IMR-90 (cell line): ENCODE measurements at regions not wholly inside any gene's neighbourhood (a gene's known extent, or its start where the extent isn't known, plus 50 kb on each side); places are given as distances from the start of the nearest gene placed in this dataset.

Experiments
- ATAC-seq: fragments of 200-7000 bp; cut with Tn5 transposase; 2 replicates; pipeline ENCODE4 v1.9.1; 2020; ENCODE audit warnings: low read depth, mild to moderate bottlenecking, moderate library complexity
- BruUV-seq: library from RNA; stranded (reverse); fragments of 400-500 nt; replicated peaks from 2 replicates; lab custom pipeline; 2021; lab: Mats Ljungman, UMichigan
- CTCF ChIA-PET: fragments of 300-600 bp; formaldehyde crosslinking; extraction: SDS; loops from one replicate; lab custom pipeline; 2021; ENCODE audit warnings: antibody characterized with exemption; lab: Yijun Ruan, JAX
- POLR2A ChIA-PET: fragments of 300-600 bp; sonication (Branson Sonifier 250); formaldehyde crosslinking; loops from one replicate; lab custom pipeline; 2022; ENCODE audit warnings: antibody characterized with exemption; ENCODE audit not compliant: unreplicated experiment; lab: Charles Lee
- DNase-seq: peaks from one replicate; pipeline ENCODE4 v3.0.0; 2013
- H2AFZ ChIP-seq: replicated peaks from 2 replicates; pipeline ENCODE3; 2013; ENCODE audit warnings: low read length, mild to moderate bottlenecking; ENCODE audit not compliant: poor library complexity
- H2AK5ac ChIP-seq: 2 replicates; pipeline ENCODE4 v1.6.1; 2013; ENCODE audit warnings: low read depth, low read length, inconsistent platforms
- H2AK9ac ChIP-seq: replicated peaks from 2 replicates; pipeline ENCODE3; 2013; ENCODE audit warnings: mild to moderate bottlenecking, low read depth, low read length, moderate library complexity; ENCODE audit not compliant: poor library complexity
- H2BK120ac ChIP-seq: 2 replicates; pipeline ENCODE4 v1.6.1; 2013; ENCODE audit warnings: low read depth, low read length, inconsistent platforms
- H2BK15ac ChIP-seq: 3 replicates; pipeline ENCODE4 v1.6.1; 2013; ENCODE audit warnings: low read depth, low read length, inconsistent platforms
- H2BK20ac ChIP-seq: 2 replicates; pipeline ENCODE4 v1.6.1; 2013; ENCODE audit warnings: low read depth, mild to moderate bottlenecking, inconsistent platforms, low read length, moderate library complexity
- H2BK5ac ChIP-seq: 2 replicates; pipeline ENCODE4 v1.6.1; 2013; ENCODE audit warnings: mild to moderate bottlenecking, low read depth, low read length, inconsistent platforms; ENCODE audit not compliant: poor library complexity, severe bottlenecking
- H3K14ac ChIP-seq: replicated peaks from 2 replicates; pipeline ENCODE4 v1.6.1; 2013; ENCODE audit warnings: low read depth, low read length, inconsistent platforms
- H3K18ac ChIP-seq: 2 replicates; pipeline ENCODE4 v1.6.1; 2013; ENCODE audit warnings: low read depth, low read length, control low read depth
- H3K23ac ChIP-seq: 2 replicates; pipeline ENCODE4 v1.6.1; 2013; ENCODE audit warnings: low read depth, low read length, inconsistent platforms
- H3K27ac ChIP-seq: 2 replicates; pipeline ENCODE4 v1.5.1; 2013; ENCODE audit warnings: mild to moderate bottlenecking, control low read depth, low read length; ENCODE audit not compliant: insufficient read depth
- H3K27me3 ChIP-seq: 2 replicates; pipeline ENCODE4 v1.6.1; 2013; ENCODE audit warnings: low read length; ENCODE audit not compliant: control insufficient read depth, insufficient read depth
- H3K36me3 ChIP-seq: 2 replicates; pipeline ENCODE4 v1.6.1; 2013; ENCODE audit warnings: low read length, mixed read lengths; ENCODE audit not compliant: control insufficient read depth, insufficient read depth
- H3K4ac ChIP-seq: 2 replicates; pipeline ENCODE4 v1.6.1; 2013; ENCODE audit warnings: low read depth, low read length, inconsistent platforms
- H3K4me1 ChIP-seq: 2 replicates; pipeline ENCODE4 v1.6.1; 2013; ENCODE audit warnings: low read length, mixed read lengths; ENCODE audit not compliant: control insufficient read depth, insufficient read depth
- H3K4me2 ChIP-seq: 2 replicates; pipeline ENCODE4 v1.6.1; 2013; ENCODE audit warnings: low read depth, mild to moderate bottlenecking, control low read depth, low read length, moderate library complexity
- H3K4me3 ChIP-seq: 2 replicates; pipeline ENCODE4 v1.5.1; 2013; ENCODE audit warnings: low read depth, mild to moderate bottlenecking, control low read depth, low read length, moderate library complexity; ENCODE audit not compliant: insufficient read depth
- H3K56ac ChIP-seq: 2 replicates; pipeline ENCODE4 v1.6.1; 2013; ENCODE audit warnings: low read length, inconsistent platforms; ENCODE audit not compliant: insufficient read depth; ENCODE audit errors: extremely low read depth
- H3K79me1 ChIP-seq, 2 experiments: 2 replicates each; pipeline ENCODE4 v1.6.1; 2013; ENCODE audit warnings: low read length in 2 of 2, inconsistent platforms in 1 of 2, low read depth in 1 of 2
- H3K9ac ChIP-seq: 2 replicates; pipeline ENCODE4 v1.6.1; 2013; ENCODE audit warnings: low read depth, low read length, control low read depth
- H3K9me1 ChIP-seq: 2 replicates; pipeline ENCODE4 v1.6.1; 2013; ENCODE audit warnings: low read length, inconsistent platforms; ENCODE audit not compliant: insufficient read depth
- H3K9me3 ChIP-seq: 2 replicates; pipeline ENCODE4 v1.6.1; 2013; ENCODE audit warnings: low read length; ENCODE audit not compliant: control insufficient read depth, insufficient read depth
- H4K20me1 ChIP-seq: 2 replicates; pipeline ENCODE4 v1.6.1; 2013; ENCODE audit warnings: low read length, inconsistent platforms; ENCODE audit not compliant: insufficient read depth
- H4K5ac ChIP-seq: 2 replicates; pipeline ENCODE4 v1.6.1; 2013; ENCODE audit warnings: mild to moderate bottlenecking, low read depth, low read length, control low read depth
- H4K8ac ChIP-seq, 2 experiments: 2 replicates each; pipeline ENCODE4 v1.6.1; 2013; ENCODE audit warnings: low read depth in 2 of 2, low read length in 2 of 2, control low read depth in 1 of 2, inconsistent platforms in 1 of 2
- H4K91ac ChIP-seq: 2 replicates; pipeline ENCODE4 v1.6.1; 2013; ENCODE audit warnings: low read depth, low read length, inconsistent platforms; ENCODE audit not compliant: insufficient read depth
- BHLHE40 ChIP-seq: fragments of 150-350 bp; IDR thresholded peaks from 2 replicates; pipeline ENCODE4 v1.6.1; 2016; ENCODE audit warnings: mild to moderate bottlenecking, low read depth, low read length
- CEBPB ChIP-seq: IDR thresholded peaks from 2 replicates; pipeline ENCODE4 v1.6.1; 2012; ENCODE audit warnings: low read depth, low read length, improper control_type of control experiment
- CHD1 ChIP-seq: IDR thresholded peaks from 2 replicates; pipeline ENCODE4 v1.6.1; 2012; ENCODE audit warnings: low read depth, low read length, improper control_type of control experiment
- WGBS, 2 experiments: methylation state at CpG; one replicate each; pipeline versions ENCODE4 v1.1.5 to v1.1.7; 2013; ENCODE audit warnings: missing lambda C conversion rate in 2 of 2; ENCODE audit not compliant: insufficient read length in 1 of 2; ENCODE audit errors: extremely low coverage in 2 of 2; 5-methylcytosine and 5-hydroxymethylcytosine counted together
- dilution Hi-C: fragments of 300-500 bp; cut with HindIII; formaldehyde crosslinking; loops from one replicate; pipeline ENCODE4 v1.14.3; 2018; ENCODE audit warnings: low sequenced_read_pairs; ENCODE audit not compliant: unreplicated experiment
- in situ Hi-C: fragments of 300-500 bp; cut with MboI; formaldehyde crosslinking; loops from 3 replicates; pipeline ENCODE4 v1.14.3; 2019; ENCODE audit warnings: low sequenced_read_pairs, inconsistent platforms, mixed read lengths
- intact Hi-C: fragments of 100-400 bp; cut with micrococcal nuclease; formaldehyde crosslinking; loops from 2 replicates; pipeline ENCODE4 v1.10.0; 2022
- TF ChIP-seq, protein P1 (sequence below): conservative IDR thresholded peaks from 2 replicates; pipeline ENCODE4 v1.5.1; 2012; ENCODE audit warnings: mild to moderate bottlenecking, low read depth, low read length, improper control_type of control experiment

GRCh38 chr3:80675790-80676189 lies 908.0 kb upstream of the ROBO1 start:
- Histone ChIP-seq H3K9me1 (no peaks in the 10 kb centered on the region), H3K56ac (no peak overlapping the region), H2BK120ac (no peak overlapping the region), H2AFZ (no peak overlapping the region), H4K91ac (no peak overlapping the region), H3K4me1 (no peaks in the 10 kb centered on the region), H3K9ac (no peak overlapping the region), H4K8ac (no peak overlapping the region), H3K27ac (no peak overlapping the region), H3K23ac (no peak overlapping the region), H2AK5ac (no peak overlapping the region), H3K4me3 (no peak overlapping the region), H2BK20ac (no peak overlapping the region), H3K4me2 (no peak overlapping the region), H3K36me3 (no peaks in the 10 kb centered on the region), H3K4ac (no peak overlapping the region), H4K5ac (no peak overlapping the region), H2BK15ac (no peak overlapping the region), H3K18ac (no peak overlapping the region), H3K9me3 (peaks cover 4% of the 10 kb centered on the region), H3K79me1 (no peaks in the 10 kb centered on the region), H3K27me3 (no peaks in the 10 kb centered on the region), H2BK5ac (no peak overlapping the region), H2AK9ac (no peak overlapping the region), H3K14ac (no peak overlapping the region), H4K20me1 (no peaks in the 10 kb centered on the region)
- in situ Hi-C loops (no loop called here), intact Hi-C loops (no loop called here), dilution Hi-C loops (no loop called here)
- TF ChIP-seq BHLHE40 (no peak), CHD1 (no peak), CEBPB (no peak)
- TF ChIP-seq, protein P1, sequence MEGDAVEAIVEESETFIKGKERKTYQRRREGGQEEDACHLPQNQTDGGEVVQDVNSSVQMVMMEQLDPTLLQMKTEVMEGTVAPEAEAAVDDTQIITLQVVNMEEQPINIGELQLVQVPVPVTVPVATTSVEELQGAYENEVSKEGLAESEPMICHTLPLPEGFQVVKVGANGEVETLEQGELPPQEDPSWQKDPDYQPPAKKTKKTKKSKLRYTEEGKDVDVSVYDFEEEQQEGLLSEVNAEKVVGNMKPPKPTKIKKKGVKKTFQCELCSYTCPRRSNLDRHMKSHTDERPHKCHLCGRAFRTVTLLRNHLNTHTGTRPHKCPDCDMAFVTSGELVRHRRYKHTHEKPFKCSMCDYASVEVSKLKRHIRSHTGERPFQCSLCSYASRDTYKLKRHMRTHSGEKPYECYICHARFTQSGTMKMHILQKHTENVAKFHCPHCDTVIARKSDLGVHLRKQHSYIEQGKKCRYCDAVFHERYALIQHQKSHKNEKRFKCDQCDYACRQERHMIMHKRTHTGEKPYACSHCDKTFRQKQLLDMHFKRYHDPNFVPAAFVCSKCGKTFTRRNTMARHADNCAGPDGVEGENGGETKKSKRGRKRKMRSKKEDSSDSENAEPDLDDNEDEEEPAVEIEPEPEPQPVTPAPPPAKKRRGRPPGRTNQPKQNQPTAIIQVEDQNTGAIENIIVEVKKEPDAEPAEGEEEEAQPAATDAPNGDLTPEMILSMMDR, result no peak
- ChIA-PET CTCF (no interaction called here), POLR2A (no interaction called here)
- no peak for ATAC-seq
- no TSS peak for BruUV-seq
- no peak for DNase-seq
- no CpG with 5 or more reads among the region's 4 CpGs for WGBS, 2 experiments
